ENCODE measurements at regions not wholly inside any gene's neighbourhood (a gene's known extent, or its start where the extent isn't known, plus 50 kb on each side); places are given as distances from the start of the nearest gene placed in this dataset.

DNA sequence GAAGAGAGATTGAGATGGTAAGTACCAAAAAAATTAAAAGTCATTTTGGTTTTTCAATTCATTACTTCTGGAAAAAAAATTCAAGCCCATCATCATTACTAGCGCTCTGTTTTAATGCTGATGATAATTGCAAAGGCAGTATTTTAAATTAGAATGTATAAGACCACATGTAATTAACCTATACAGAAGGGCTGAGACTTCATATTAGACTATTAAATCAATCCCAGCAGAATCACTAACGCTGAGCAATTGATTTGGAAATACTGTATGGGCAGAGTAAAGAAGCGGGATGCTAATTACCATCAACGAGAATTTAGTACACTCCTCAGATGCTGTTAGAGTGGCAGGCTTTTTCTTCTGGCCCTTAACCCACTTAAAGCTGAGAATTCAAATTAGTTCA, 165.0 kb downstream of the SLC4A3 start:
- 88 to 96% (median 92%) methylated on average over 4 of the region's 4 CpGs for WGBS, 5 donors
- TF ChIP-seq, protein P1, sequence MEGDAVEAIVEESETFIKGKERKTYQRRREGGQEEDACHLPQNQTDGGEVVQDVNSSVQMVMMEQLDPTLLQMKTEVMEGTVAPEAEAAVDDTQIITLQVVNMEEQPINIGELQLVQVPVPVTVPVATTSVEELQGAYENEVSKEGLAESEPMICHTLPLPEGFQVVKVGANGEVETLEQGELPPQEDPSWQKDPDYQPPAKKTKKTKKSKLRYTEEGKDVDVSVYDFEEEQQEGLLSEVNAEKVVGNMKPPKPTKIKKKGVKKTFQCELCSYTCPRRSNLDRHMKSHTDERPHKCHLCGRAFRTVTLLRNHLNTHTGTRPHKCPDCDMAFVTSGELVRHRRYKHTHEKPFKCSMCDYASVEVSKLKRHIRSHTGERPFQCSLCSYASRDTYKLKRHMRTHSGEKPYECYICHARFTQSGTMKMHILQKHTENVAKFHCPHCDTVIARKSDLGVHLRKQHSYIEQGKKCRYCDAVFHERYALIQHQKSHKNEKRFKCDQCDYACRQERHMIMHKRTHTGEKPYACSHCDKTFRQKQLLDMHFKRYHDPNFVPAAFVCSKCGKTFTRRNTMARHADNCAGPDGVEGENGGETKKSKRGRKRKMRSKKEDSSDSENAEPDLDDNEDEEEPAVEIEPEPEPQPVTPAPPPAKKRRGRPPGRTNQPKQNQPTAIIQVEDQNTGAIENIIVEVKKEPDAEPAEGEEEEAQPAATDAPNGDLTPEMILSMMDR (IDR thresholded peaks at IDR 0.05) = no peak
- no peak for TF ChIP-seq POLR2AphosphoS5 (IDR thresholded peaks at IDR 0.05)
- TF ChIP-seq POLR2A (IDR thresholded peaks at IDR 0.05) = no peak
- no peak for TF ChIP-seq EP300 (IDR thresholded peaks at IDR 0.05)
- Histone ChIP-seq H3K4me1 (no peaks in the 10 kb centered on the region), H3K36me3 (no peaks in the 10 kb centered on the region), H3K27ac (no peak overlapping the region), H3K27me3 (no peaks in the 10 kb centered on the region), H3K4me3 (no peak overlapping the region), H3K9me3 (no peaks in the 10 kb centered on the region)
- intact Hi-C loops (cut with DNase I; ENCODE audit: low total_unique reads) = no loop called here
- DNase-seq = no peak

DNA sequence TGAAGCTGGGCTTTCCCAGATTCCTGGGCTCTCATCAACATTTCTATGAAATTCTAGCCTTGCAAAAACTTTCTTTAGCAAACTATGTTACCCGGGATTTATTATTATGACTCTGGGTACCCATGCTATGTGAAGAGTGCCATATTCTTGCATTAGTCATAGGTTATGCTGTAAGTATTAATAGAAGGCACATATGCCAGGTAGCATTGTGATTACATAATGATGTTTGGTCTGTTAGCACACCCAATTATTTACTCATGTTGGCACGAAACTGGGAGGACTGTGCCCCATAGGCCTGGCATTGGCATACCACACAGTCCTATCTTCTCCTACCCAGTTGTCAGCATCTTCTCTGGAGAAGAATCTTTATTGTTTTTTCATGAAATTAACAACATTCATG, 171.0 kb downstream of the SLC4A3 start:
- 61 to 75% (median 63%) methylated on average over 2 of the region's 2 CpGs for WGBS, 5 donors
- Histone ChIP-seq H3K27me3 (no peaks in the 10 kb centered on the region), H3K27ac (no peak overlapping the region), H3K4me1 (no peaks in the 10 kb centered on the region), H3K4me3 (no peak overlapping the region), H3K36me3 (no peaks in the 10 kb centered on the region), H3K9me3 (no peaks in the 10 kb centered on the region)
- TF ChIP-seq POLR2A (IDR thresholded peaks at IDR 0.05) = no peak
- no peak for TF ChIP-seq EP300 (IDR thresholded peaks at IDR 0.05)
- no peak for TF ChIP-seq POLR2AphosphoS5 (IDR thresholded peaks at IDR 0.05)
- TF ChIP-seq, protein P1 (IDR thresholded peaks at IDR 0.05) = no peak
- intact Hi-C loops (cut with DNase I; ENCODE audit: low total_unique reads) = no loop called here
- no peak for DNase-seq

DNA sequence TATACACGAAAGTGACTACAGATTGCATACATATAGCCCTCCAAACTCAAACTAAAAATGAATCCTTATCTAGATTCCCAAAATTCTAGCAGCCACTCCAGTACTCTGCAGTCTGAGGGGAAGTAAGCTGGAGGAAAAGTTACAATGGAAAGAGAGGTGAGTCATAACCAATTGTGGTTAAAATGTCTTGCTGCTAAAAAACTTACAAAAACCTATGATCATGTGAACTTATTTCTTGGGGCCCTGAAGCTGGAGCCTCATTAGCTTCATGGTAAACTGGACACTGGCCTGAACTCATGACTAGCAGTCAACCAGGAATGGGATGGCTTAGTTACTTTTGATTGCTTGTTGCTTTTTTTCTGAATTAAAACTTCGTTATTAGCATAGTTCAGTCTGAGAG, 175.9 kb downstream of the SLC4A3 start:
- H3K27ac ChIP-seq = no peak overlapping the region
- H3K4me3 ChIP-seq = no peak overlapping the region
- no peak for DNase-seq
- no peak for TF ChIP-seq POLR2AphosphoS5 (IDR thresholded peaks at IDR 0.05)
- H3K9me3 ChIP-seq = peaks cover 0 to 4% (median 0%) of the 10 kb centered on the region in 4 donors
- no peaks in the 10 kb centered on the region for H3K27me3 ChIP-seq
- 70 to 83% (median 76%) methylated on average over 2 of the region's 2 CpGs for WGBS, 5 donors
- no peaks in the 10 kb centered on the region for H3K36me3 ChIP-seq
- intact Hi-C loops (cut with DNase I; ENCODE audit: low total_unique reads) = no loop called here
- H3K4me1 ChIP-seq = no peaks in the 10 kb centered on the region

DNA sequence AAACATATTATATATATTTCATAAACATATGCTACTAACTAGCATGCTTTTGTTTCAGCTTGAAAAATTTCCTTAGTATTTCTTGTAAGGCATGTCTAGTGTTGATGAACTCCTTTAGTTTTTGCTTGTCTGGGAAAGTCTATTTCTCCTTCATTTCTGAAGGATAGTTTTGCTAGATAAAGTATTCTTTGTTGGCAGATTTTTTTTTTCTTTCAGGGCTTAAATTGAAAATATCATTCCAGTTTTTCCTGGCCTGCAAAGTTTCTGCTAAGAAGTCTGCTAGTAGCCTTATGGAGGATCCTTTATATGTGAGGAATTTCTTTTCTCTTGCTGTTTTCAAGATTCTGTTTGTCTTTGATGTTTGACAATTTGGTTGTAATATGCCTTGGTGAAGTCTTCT, 183.5 kb downstream of the SLC4A3 start:
- no peak for DNase-seq
- intact Hi-C loops (cut with DNase I; ENCODE audit: low total_unique reads) = no loop called here
- Histone ChIP-seq H3K27me3 (no peaks in the 10 kb centered on the region), H3K36me3 (no peaks in the 10 kb centered on the region), H3K4me3 (no peak overlapping the region), H3K4me1 (no peaks in the 10 kb centered on the region), H3K9me3 (peaks cover 0 to 31% (median 21%) of the 10 kb centered on the region in 4 donors), H3K27ac (no peak overlapping the region)
- TF ChIP-seq EP300 (IDR thresholded peaks at IDR 0.05) (no peak), POLR2A (IDR thresholded peaks at IDR 0.05) (no peak), POLR2AphosphoS5 (IDR thresholded peaks at IDR 0.05) (no peak)
- TF ChIP-seq, protein P1 (IDR thresholded peaks at IDR 0.05) = no peak

DNA sequence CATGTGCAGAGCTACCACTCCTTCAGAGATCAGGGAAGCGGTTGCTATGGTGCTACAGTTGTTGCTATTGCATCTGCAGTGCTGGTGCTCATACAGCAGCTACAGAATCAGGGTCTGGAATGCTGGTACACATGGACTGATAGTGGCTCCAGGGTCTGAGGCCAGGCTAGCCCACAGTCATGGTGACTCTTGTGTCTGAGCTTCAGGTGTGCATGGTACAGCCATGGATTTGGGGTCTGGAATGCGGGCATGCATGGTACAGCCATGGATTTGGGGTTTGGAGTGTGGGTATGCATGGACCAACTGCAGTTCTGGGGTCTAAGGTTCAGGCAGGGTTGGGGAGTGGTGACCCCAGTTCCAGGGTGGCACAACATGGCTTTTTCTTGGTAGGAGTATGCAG, 185.2 kb downstream of the SLC4A3 start:
- WGBS, 5 donors = 33 to 68% (median 43%) methylated on average over 2 of the region's 2 CpGs
- Histone ChIP-seq H3K27ac (no peak overlapping the region), H3K9me3 (peaks cover 0 to 28% (median 20%) of the 10 kb centered on the region in 4 donors), H3K4me3 (no peak overlapping the region), H3K27me3 (no peaks in the 10 kb centered on the region), H3K4me1 (no peaks in the 10 kb centered on the region), H3K36me3 (no peaks in the 10 kb centered on the region)
- intact Hi-C loops (cut with DNase I; ENCODE audit: low total_unique reads) = no loop called here
- TF ChIP-seq POLR2A (IDR thresholded peaks at IDR 0.05) = no peak
- TF ChIP-seq, protein P1 (IDR thresholded peaks at IDR 0.05) = no peak
- TF ChIP-seq EP300 (IDR thresholded peaks at IDR 0.05) = no peak
- TF ChIP-seq POLR2AphosphoS5 (IDR thresholded peaks at IDR 0.05) = no peak
- no peak for DNase-seq
